ENCODE measurements at regions not wholly inside any gene's neighbourhood (a gene's known extent, or its start where the extent isn't known, plus 50 kb on each side); places are given as distances from the start of the nearest gene placed in this dataset.

DNA sequence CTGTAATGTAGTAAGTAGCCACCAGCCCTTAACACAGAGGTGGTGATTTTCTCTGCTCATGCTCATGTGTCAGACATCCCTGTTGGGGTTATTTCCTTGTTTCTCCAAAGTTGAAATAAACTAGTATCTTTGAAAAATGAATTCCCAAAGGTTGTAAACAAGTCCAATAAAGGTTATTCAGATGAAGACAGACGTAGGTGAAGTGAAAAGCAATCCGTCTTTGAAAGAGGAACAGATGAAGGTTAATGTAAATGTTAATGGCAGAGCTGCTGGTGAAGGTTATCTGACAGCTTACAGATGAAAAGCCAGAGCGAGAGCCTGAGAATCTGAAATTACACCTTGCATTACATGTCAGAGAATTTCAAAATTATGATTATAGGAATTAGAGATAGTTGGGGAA lies 1604.0 kb downstream of the FAM181B start:
- no peak overlapping the region for H3K4me3 ChIP-seq (replicated peaks; ENCODE audit: low read depth, low read length)
- H3K36me3 ChIP-seq (ENCODE audit: control insufficient read depth, insufficient read depth, low read length): no peaks in the 10 kb centered on the region
- TF ChIP-seq, protein P1, sequence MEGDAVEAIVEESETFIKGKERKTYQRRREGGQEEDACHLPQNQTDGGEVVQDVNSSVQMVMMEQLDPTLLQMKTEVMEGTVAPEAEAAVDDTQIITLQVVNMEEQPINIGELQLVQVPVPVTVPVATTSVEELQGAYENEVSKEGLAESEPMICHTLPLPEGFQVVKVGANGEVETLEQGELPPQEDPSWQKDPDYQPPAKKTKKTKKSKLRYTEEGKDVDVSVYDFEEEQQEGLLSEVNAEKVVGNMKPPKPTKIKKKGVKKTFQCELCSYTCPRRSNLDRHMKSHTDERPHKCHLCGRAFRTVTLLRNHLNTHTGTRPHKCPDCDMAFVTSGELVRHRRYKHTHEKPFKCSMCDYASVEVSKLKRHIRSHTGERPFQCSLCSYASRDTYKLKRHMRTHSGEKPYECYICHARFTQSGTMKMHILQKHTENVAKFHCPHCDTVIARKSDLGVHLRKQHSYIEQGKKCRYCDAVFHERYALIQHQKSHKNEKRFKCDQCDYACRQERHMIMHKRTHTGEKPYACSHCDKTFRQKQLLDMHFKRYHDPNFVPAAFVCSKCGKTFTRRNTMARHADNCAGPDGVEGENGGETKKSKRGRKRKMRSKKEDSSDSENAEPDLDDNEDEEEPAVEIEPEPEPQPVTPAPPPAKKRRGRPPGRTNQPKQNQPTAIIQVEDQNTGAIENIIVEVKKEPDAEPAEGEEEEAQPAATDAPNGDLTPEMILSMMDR (IDR thresholded peaks at IDR 0.05; ENCODE audit: insufficient read depth, low read length, poor library complexity, severe bottlenecking): no peak
- DNase-seq (ENCODE audit: extremely low read depth, insufficient read length): no peak
- no peaks in the 10 kb centered on the region for H3K27me3 ChIP-seq (replicated peaks; ENCODE audit: control insufficient read depth, insufficient read depth, low read length)

DNA sequence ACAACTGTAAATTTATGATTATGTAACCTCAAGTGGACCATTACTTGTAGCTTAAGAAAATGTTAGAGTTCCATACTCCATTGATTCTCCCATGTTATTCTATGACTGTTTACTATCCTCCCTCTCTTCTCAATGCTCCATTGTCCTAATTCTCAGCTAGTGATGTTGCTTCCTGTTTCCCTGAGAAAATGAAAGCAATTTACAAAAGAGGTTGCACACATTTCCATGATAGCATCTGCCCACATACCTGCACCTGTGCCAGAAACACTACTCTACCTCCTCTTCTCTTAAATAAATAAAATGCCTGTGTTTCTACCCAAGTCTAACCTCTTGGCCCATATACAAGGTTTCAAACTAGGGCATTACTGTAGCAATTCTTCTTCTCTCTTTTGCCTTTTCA lies 1620.9 kb downstream of the FAM181B start:
- Histone ChIP-seq H3K36me3 (ENCODE audit: control insufficient read depth, insufficient read depth, low read length) (no peaks in the 10 kb centered on the region), H3K4me3 (replicated peaks; ENCODE audit: low read depth, low read length) (no peak overlapping the region), H3K27me3 (replicated peaks; ENCODE audit: control insufficient read depth, insufficient read depth, low read length) (no peaks in the 10 kb centered on the region)
- TF ChIP-seq, protein P1 (IDR thresholded peaks at IDR 0.05; ENCODE audit: insufficient read depth, low read length, poor library complexity, severe bottlenecking): no peak
- DNase-seq (ENCODE audit: extremely low read depth, insufficient read length): no peak

DNA sequence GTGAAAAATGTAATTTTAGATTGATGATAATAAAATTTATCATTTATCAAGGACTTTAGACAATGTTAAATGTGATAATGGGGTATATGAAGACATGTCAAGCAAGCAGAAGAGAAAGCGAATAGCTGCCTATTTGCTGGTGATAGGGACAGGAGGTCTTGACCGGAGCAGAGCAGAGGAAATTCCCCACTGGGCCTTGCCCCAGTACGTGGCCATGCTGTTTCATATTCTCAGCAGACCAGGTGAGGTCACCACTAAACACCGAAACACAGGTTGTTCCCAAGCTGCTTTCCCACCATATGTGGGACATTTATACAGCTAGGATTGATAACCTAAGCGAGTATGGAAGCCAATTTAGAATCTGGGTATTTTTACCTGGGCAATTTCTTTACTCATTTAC lies 1629.6 kb downstream of the FAM181B start:
- TF ChIP-seq, protein P1 (IDR thresholded peaks at IDR 0.05; ENCODE audit: insufficient read depth, low read length, poor library complexity, severe bottlenecking): no peak
- H3K36me3 ChIP-seq (ENCODE audit: control insufficient read depth, insufficient read depth, low read length): no peaks in the 10 kb centered on the region
- no peak overlapping the region for H3K4me3 ChIP-seq (replicated peaks; ENCODE audit: low read depth, low read length)
- DNase-seq (ENCODE audit: extremely low read depth, insufficient read length): no peak
- no peaks in the 10 kb centered on the region for H3K27me3 ChIP-seq (replicated peaks; ENCODE audit: control insufficient read depth, insufficient read depth, low read length)

DNA sequence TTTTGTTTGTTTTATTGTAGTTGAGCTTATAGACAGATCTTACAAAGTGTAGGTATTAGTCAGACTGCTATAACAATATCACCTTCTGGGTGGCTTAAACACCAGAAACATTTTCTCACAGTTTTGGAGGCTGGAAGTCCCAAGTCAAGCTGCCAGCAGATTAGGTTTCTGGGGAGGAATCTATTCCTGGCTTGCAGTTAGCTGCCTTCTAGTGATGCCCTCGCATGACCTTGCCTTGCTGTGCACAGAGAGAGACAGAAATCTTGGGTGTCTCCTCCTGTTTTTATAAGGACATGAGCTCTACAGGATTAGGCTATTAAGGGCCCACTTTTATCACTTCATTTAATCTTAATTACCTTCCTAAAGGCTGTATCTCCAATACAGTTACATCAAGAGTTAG lies 1635.2 kb downstream of the FAM181B start:
- DNase-seq (ENCODE audit: extremely low read depth, insufficient read length): no peak
- TF ChIP-seq, protein P1 (IDR thresholded peaks at IDR 0.05; ENCODE audit: insufficient read depth, low read length, poor library complexity, severe bottlenecking): no peak
- Histone ChIP-seq H3K4me3 (replicated peaks; ENCODE audit: low read depth, low read length) (no peak overlapping the region), H3K36me3 (ENCODE audit: control insufficient read depth, insufficient read depth, low read length) (no peaks in the 10 kb centered on the region), H3K27me3 (replicated peaks; ENCODE audit: control insufficient read depth, insufficient read depth, low read length) (no peaks in the 10 kb centered on the region)

DNA sequence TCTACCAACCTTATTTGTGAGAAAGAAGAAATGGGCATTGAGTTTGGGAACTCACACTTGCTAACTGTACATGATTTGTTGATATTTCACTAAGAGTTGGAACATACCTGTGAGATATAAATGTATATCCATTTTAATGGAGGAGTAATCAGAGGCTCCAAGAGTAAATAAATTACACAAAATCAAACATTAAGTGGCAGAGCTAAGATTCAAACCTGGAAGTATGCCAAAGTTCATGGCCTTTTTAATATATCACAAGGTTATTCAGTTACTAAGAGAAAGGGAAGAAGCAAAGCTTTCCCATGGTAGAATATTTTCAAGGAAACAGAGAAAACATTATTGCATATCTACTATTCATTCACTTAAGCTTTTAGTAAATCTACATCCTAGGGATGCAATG lies 1641.1 kb downstream of the FAM181B start:
- no peaks in the 10 kb centered on the region for H3K27me3 ChIP-seq (replicated peaks; ENCODE audit: control insufficient read depth, insufficient read depth, low read length)
- no peak for DNase-seq (ENCODE audit: extremely low read depth, insufficient read length)
- H3K36me3 ChIP-seq (ENCODE audit: control insufficient read depth, insufficient read depth, low read length): no peaks in the 10 kb centered on the region
- TF ChIP-seq, protein P1 (IDR thresholded peaks at IDR 0.05; ENCODE audit: insufficient read depth, low read length, poor library complexity, severe bottlenecking): no peak
- no peak overlapping the region for H3K4me3 ChIP-seq (replicated peaks; ENCODE audit: low read depth, low read length)

DNA sequence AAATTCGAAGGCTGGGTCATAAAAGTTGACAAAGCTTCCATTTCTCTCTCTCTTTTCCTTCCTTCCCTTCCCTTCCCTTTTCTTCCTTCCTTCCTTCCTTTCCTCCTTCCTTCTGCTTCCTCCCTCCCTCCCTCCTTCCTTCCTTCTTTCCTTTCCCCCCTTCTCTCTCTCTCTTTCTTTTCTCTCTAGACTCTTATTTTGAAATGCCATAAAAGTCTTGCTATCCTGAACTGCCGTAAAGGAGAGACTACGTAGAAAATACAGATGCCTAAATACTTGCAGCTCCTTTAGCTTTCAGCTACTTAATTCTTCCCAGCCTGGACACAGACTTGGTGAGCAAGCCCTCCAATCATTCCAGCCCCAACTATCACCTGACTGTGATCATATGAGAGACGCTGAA lies 1644.4 kb downstream of the FAM181B start:
- H3K4me3 ChIP-seq (replicated peaks; ENCODE audit: low read depth, low read length): no peak overlapping the region
- TF ChIP-seq, protein P1 (IDR thresholded peaks at IDR 0.05; ENCODE audit: insufficient read depth, low read length, poor library complexity, severe bottlenecking): no peak

More for the DNA sequence above, 1644.4 kb downstream of the FAM181B start:
- Histone ChIP-seq H3K36me3 (ENCODE audit: control insufficient read depth, insufficient read depth, low read length) (no peaks in the 10 kb centered on the region), H3K27me3 (replicated peaks; ENCODE audit: control insufficient read depth, insufficient read depth, low read length) (no peaks in the 10 kb centered on the region)
- DNase-seq (ENCODE audit: extremely low read depth, insufficient read length): no peak

Measured in GM06990 (cell line).